ENCODE measurements at regions not wholly inside any gene's neighbourhood (a gene's known extent, or its start where the extent isn't known, plus 50 kb on each side); places are given as distances from the start of the nearest gene placed in this dataset.

- TF ChIP-seq CBX8 (IDR thresholded peaks at IDR 0.05; ENCODE audit: borderline replicate concordance, low read depth, low read length) (no peak), FOSL1 (IDR thresholded peaks at IDR 0.05; ENCODE audit: insufficient read depth, low read depth, low read length) (no peak), CHD2 (IDR thresholded peaks at IDR 0.05; ENCODE audit: low read length) (no peak), POU5F1 (IDR thresholded peaks at IDR 0.05; ENCODE audit: low read depth, low read length) (no peak), MAFK (IDR thresholded peaks at IDR 0.05; ENCODE audit: low read depth, low read length) (no peak), CHD1 (IDR thresholded peaks at IDR 0.05; ENCODE audit: low read depth, low read length) (no peak)
Observed at GRCh38 chr1:59113876-59114457, 182.9 kb upstream of the FGGY start (continued).

Measured in H1 (cell line).